ENCODE measurements at regions not wholly inside any gene's neighbourhood (a gene's known extent, or its start where the extent isn't known, plus 50 kb on each side); places are given as distances from the start of the nearest gene placed in this dataset.

DNA sequence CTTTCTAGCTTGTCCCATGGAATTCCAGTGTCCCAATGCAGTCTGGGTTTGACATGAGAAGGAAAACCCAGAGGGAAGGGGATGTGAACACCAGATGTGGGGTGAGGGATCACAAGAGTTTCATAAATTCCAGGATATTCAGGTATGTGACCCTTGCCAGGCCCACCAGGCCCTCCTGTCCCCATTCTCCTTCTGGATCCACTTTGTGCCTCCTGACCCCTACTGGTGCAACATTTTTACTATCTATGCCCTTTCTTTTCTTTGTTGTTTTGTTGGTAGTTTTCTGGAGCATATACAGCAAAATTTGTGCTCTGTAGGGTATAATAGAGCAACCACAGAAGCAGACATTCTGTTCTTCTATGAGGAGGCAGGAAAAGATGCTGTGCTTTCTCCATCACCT is 597.0 kb upstream of the GRAMD2B start:
- Mint-ChIP-seq H3K27ac (no peak overlapping the region), H3K36me3 (peaks cover 0 to 5% (median 0%) of the 10 kb centered on the region in 3 donors), H3K4me3 (no peak overlapping the region), H3K9me3 (peaks cover 2 to 36% (median 13%) of the 10 kb centered on the region in 9 donors), H3K4me1 (peaks cover 0 to 5% (median 0%) of the 10 kb centered on the region in 4 donors), H3K27me3 (no peaks in the 10 kb centered on the region)
- ATAC-seq (no peak), DNase-seq (no peak)
- POLR2A ChIA-PET: no interaction called here

DNA sequence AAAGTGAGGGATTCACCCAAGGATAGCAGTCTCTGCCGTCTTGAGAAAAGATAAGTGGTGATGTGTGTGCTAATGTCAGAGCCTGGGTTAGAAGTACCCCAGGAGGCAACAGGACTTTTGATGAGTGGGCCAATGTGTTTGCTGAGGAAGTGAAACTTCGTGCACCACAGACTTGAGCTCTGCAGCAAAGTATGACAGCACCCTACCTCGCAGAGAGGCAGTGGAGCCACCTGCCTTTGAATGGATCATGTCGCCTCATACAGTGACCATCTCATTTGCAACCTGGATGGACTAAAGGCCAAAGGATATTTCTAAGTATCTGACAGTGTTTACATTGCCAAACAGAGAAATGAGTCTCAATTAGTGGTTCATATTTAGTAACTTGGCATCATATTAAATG is 593.9 kb upstream of the GRAMD2B start:
- Mint-ChIP-seq H3K27ac (no peak overlapping the region), H3K9me3 (peaks cover under 1 to 23% (median 8%) of the 10 kb centered on the region in 9 donors), H3K36me3 (peaks cover 0 to 5% (median 0%) of the 10 kb centered on the region in 3 donors), H3K4me1 (peaks cover 0 to 5% (median 0%) of the 10 kb centered on the region in 4 donors), H3K27me3 (no peaks in the 10 kb centered on the region), H3K4me3 (no peak overlapping the region)
- no peak for ATAC-seq
- peak in 1 of 10 donors; percentile 7 for DNase-seq
- POLR2A ChIA-PET: no interaction called here

- DNase-seq (no peak), ATAC-seq (no peak)
- Mint-ChIP-seq H3K4me3 (no peak overlapping the region), H3K36me3 (no peaks in the 10 kb centered on the region), H3K9me3 (peaks cover 0 to 12% (median 6%) of the 10 kb centered on the region in 9 donors), H3K4me1 (peaks cover 0 to 5% (median 0%) of the 10 kb centered on the region in 4 donors), H3K27ac (no peak overlapping the region), H3K27me3 (no peaks in the 10 kb centered on the region)
- POLR2A ChIA-PET: no interaction called here
Observed at GRCh38 chr5:125833398-125833797, 589.8 kb upstream of the GRAMD2B start.

GRCh38 chr5:125834438-125835115 is 588.6 kb upstream of the GRAMD2B start:
- H3K27me3 Mint-ChIP-seq: no peaks in the 10 kb centered on the region
- no peaks in the 10 kb centered on the region for H3K36me3 Mint-ChIP-seq
- H3K27ac Mint-ChIP-seq: no peak overlapping the region
- no peak overlapping the region for H3K4me3 Mint-ChIP-seq
- no peaks in the 10 kb centered on the region for H3K4me1 Mint-ChIP-seq
- peaks cover 0 to 12% (median 6%) of the 10 kb centered on the region in 9 donors for H3K9me3 Mint-ChIP-seq
- POLR2A ChIA-PET: no interaction called here
- ATAC-seq (no peak), DNase-seq (no peak)

- Mint-ChIP-seq H3K4me3 (no peak overlapping the region), H3K27ac (no peak overlapping the region), H3K36me3 (no peaks in the 10 kb centered on the region), H3K27me3 (no peaks in the 10 kb centered on the region), H3K9me3 (peaks cover 0 to 12% (median 6%) of the 10 kb centered on the region in 9 donors), H3K4me1 (no peaks in the 10 kb centered on the region)
- DNase-seq (no peak), ATAC-seq (no peak)
- POLR2A ChIA-PET: no interaction called here
Observed at GRCh38 chr5:125835293-125836172, 587.7 kb upstream of the GRAMD2B start.

DNA sequence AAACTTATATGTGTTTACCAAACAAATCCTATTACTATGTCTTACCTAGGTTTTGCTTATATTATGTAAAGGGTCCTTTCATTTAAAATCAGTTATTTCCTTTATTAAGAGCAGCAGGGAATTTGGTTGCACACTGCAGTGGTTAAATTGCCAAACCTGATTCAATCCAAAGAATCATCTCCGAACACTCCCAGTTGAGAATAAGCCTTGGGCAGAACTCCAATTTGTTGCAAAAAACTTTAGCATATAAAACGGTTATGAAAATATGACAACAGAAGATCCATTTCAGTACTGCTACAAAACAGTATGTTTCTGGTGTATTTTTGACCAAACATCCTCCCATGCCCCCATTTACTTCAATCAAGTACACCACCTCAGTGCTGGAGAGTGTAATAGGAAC is 587.0 kb upstream of the GRAMD2B start:
- POLR2A ChIA-PET: no interaction called here
- Mint-ChIP-seq H3K27ac (no peak overlapping the region), H3K4me1 (no peaks in the 10 kb centered on the region), H3K9me3 (peaks cover 0 to 13% (median 6%) of the 10 kb centered on the region in 9 donors), H3K4me3 (no peak overlapping the region), H3K27me3 (no peaks in the 10 kb centered on the region), H3K36me3 (no peaks in the 10 kb centered on the region)
- no peak for DNase-seq
- no peak for ATAC-seq

- H3K9me3 Mint-ChIP-seq: peaks cover 4 to 22% (median 11%) of the 10 kb centered on the region in 9 donors
- ATAC-seq: no peak
- POLR2A ChIA-PET: no interaction called here
- no peak overlapping the region for H3K27ac Mint-ChIP-seq
- no peak overlapping the region for H3K4me3 Mint-ChIP-seq
- no peaks in the 10 kb centered on the region for H3K27me3 Mint-ChIP-seq
- DNase-seq: no peak
- peaks cover 0 to 6% (median 0%) of the 10 kb centered on the region in 3 donors for H3K36me3 Mint-ChIP-seq
- H3K4me1 Mint-ChIP-seq: no peaks in the 10 kb centered on the region
Observed at GRCh38 chr5:125837866-125838265, 585.3 kb upstream of the GRAMD2B start.

DNA sequence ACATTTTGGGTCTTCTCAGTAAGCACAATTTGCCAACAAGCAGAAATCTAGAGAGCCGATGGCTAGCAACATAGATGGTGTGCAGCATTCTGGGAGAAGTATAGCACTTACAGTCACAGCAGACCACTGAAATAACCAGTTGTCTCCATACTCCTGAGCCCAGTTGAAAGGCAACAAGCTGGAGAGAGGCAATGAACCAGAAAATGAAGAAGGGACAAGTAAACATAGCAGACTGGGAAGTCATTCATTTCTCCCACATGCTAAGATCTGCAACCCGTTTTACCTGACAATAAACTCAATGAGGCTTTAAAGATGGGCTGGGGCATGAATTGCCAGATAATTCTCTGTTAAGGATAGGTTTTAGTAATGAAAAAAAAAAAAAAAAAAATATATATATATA is 575.6 kb upstream of the GRAMD2B start:
- H3K36me3 Mint-ChIP-seq: no peaks in the 10 kb centered on the region
- H3K27ac Mint-ChIP-seq: no peak overlapping the region
- POLR2A ChIA-PET: no interaction called here
- DNase-seq: no peak
- no peaks in the 10 kb centered on the region for H3K4me1 Mint-ChIP-seq
- H3K27me3 Mint-ChIP-seq: no peaks in the 10 kb centered on the region
- no peak for ATAC-seq
- H3K9me3 Mint-ChIP-seq: peaks cover 3 to 44% (median 14%) of the 10 kb centered on the region in 9 donors
- no peak overlapping the region for H3K4me3 Mint-ChIP-seq

DNA sequence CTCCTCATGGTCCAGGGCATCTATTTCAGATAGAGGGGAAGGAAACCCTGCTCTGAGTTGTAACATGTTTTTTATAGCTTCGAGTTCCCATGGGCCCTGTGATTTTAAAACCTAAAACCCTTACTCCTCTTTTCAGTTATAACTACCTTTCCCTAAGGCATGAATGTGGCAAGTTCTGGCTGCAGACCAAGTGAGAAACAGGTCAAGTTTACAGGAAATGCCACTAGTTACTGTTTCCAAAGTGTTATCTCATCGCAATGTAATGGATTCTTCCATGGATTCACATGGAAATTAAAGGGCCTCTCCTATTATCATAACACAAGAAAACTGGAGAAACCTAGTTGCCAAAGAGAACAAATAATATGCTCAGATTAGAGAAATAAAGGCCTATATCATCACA is 574.5 kb upstream of the GRAMD2B start:
- Mint-ChIP-seq H3K4me1 (no peaks in the 10 kb centered on the region), H3K4me3 (no peak overlapping the region), H3K9me3 (peaks cover under 1 to 36% (median 11%) of the 10 kb centered on the region in 9 donors), H3K27me3 (no peaks in the 10 kb centered on the region), H3K36me3 (no peaks in the 10 kb centered on the region), H3K27ac (no peak overlapping the region)
- ATAC-seq (no peak), DNase-seq (no peak)
- POLR2A ChIA-PET: no interaction called here

- H3K4me1 Mint-ChIP-seq: no peaks in the 10 kb centered on the region
- H3K27ac Mint-ChIP-seq: no peak overlapping the region
- no peak for DNase-seq
- H3K4me3 Mint-ChIP-seq: no peak overlapping the region
- H3K36me3 Mint-ChIP-seq: peaks cover 0 to 3% (median 0%) of the 10 kb centered on the region in 3 donors
- H3K9me3 Mint-ChIP-seq: peaks cover 0 to 34% (median 12%) of the 10 kb centered on the region in 9 donors
- H3K27me3 Mint-ChIP-seq: no peaks in the 10 kb centered on the region
- ATAC-seq: no peak
- POLR2A ChIA-PET: no interaction called here
Observed at GRCh38 chr5:125856949-125857348, 566.3 kb upstream of the GRAMD2B start.

- Mint-ChIP-seq H3K27ac (no peak overlapping the region), H3K4me3 (no peak overlapping the region), H3K36me3 (peaks cover 0 to 3% (median 0%) of the 10 kb centered on the region in 3 donors), H3K9me3 (peaks cover 0 to 15% (median 6%) of the 10 kb centered on the region in 9 donors), H3K4me1 (no peaks in the 10 kb centered on the region), H3K27me3 (no peaks in the 10 kb centered on the region)
- ATAC-seq: no peak
- POLR2A ChIA-PET: no interaction called here
- no peak for DNase-seq
Observed at GRCh38 chr5:125863579-125863978, 559.6 kb upstream of the GRAMD2B start.

DNA sequence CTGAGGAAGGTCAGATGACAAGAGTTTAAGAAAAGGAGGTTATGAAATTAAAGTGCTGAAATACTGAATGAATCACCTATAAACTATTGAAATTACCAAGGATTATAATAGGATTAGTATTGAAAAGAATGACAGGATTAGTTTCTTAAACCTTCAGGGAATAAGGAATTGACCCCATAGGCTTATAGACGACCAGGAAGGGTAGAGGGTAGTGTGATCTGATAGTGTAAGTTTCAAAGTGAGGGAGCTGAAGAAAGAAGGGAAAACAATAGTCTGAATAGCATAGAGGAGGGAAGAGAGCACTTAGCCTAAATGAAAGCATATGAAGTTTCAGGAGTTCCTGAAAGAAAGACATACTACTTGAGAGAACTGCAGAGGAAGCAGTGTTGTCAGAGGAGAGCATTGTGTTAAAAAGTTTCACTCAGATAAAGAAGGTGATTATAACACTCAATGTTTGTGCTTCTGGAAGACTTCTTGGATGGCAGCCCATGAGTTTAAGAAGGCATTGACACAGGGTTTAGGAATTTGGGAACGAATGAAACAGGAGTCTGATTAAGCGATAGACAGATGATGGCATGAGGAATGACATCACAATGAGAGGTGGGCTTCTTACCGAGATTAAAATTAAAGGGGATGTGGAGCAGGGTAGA is 557.9 kb upstream of the GRAMD2B start:
- POLR2A ChIA-PET: no interaction called here
- no peaks in the 10 kb centered on the region for H3K27me3 Mint-ChIP-seq

DNA sequence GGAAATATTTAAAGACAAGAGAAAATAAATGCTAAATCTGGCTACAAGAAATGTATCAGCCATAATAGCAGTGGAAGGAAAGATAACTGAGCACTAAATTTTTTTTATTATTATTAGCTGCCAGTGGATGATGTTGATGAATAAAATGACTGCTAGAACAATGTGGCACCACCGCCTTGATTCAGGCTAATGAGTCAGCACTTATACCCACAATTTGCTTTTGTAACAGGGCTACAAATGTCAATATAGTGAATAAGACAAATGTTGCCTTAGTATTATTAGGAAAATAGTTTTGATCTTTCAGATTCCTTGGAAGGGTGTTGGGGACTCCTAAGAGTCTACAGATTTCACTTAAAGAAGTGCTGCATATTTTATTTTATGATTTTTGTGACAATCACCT is 555.2 kb upstream of the GRAMD2B start:
- no peak for ATAC-seq
- peaks cover 0 to 7% (median 4%) of the 10 kb centered on the region in 9 donors for H3K9me3 Mint-ChIP-seq

More for the DNA sequence above, 557.9 kb upstream of the GRAMD2B start:
- Mint-ChIP-seq H3K27ac (no peak overlapping the region), H3K4me1 (no peaks in the 10 kb centered on the region), H3K4me3 (no peak overlapping the region), H3K36me3 (peaks cover 0 to 3% (median 0%) of the 10 kb centered on the region in 3 donors), H3K9me3 (peaks cover 0 to 12% (median 6%) of the 10 kb centered on the region in 9 donors)
- ATAC-seq (no peak), DNase-seq (no peak)

More for the DNA sequence above, 555.2 kb upstream of the GRAMD2B start:
- no peaks in the 10 kb centered on the region for H3K36me3 Mint-ChIP-seq
- POLR2A ChIA-PET: no interaction called here
- no peak for DNase-seq
- H3K27me3 Mint-ChIP-seq: no peaks in the 10 kb centered on the region
- H3K4me1 Mint-ChIP-seq: no peaks in the 10 kb centered on the region
- no peak overlapping the region for H3K4me3 Mint-ChIP-seq
- H3K27ac Mint-ChIP-seq: no peak overlapping the region
